ENCODE measurements at regions not wholly inside any gene's neighbourhood (a gene's known extent, or its start where the extent isn't known, plus 50 kb on each side); places are given as distances from the start of the nearest gene placed in this dataset.

DNA sequence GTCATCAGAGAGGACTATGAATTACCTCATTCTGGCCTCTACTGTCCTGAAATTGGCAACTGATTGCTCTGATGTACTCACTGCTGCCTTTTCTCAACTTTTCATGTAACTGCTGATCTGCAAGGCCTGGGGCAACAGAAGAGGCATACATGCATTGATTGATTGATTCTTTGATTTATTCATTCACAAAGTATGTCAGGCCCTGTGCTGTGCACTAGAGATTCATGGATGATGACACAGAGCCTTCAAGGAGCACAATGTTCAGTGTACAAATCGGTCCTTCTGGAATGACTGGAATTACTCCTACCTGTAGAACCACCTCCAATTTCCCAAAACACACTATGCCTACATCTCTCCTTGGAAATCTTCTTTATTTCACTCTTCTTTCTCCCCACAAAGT lies 111.3 kb downstream of the LRATD1 start:
- TF ChIP-seq, protein P1, sequence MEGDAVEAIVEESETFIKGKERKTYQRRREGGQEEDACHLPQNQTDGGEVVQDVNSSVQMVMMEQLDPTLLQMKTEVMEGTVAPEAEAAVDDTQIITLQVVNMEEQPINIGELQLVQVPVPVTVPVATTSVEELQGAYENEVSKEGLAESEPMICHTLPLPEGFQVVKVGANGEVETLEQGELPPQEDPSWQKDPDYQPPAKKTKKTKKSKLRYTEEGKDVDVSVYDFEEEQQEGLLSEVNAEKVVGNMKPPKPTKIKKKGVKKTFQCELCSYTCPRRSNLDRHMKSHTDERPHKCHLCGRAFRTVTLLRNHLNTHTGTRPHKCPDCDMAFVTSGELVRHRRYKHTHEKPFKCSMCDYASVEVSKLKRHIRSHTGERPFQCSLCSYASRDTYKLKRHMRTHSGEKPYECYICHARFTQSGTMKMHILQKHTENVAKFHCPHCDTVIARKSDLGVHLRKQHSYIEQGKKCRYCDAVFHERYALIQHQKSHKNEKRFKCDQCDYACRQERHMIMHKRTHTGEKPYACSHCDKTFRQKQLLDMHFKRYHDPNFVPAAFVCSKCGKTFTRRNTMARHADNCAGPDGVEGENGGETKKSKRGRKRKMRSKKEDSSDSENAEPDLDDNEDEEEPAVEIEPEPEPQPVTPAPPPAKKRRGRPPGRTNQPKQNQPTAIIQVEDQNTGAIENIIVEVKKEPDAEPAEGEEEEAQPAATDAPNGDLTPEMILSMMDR (IDR thresholded peaks at IDR 0.05): no peak
- no peak for TF ChIP-seq POLR2A (IDR thresholded peaks at IDR 0.05)
